Calu3 (cell line): ENCODE measurements at regions not wholly inside any gene's neighbourhood (a gene's known extent, or its start where the extent isn't known, plus 50 kb on each side); places are given as distances from the start of the nearest gene placed in this dataset.

Experiments
- BruUV-seq: library from RNA; stranded (reverse); fragments of 400-500 nt; replicated peaks from 2 replicates; lab custom pipeline; 2021; lab: Mats Ljungman, UMichigan
- CTCF ChIA-PET: fragments of 300-600 bp; sonication (Branson Sonifier 250); formaldehyde crosslinking; loops from one replicate; lab custom pipeline; 2022; ENCODE audit warnings: antibody characterized with exemption; lab: Charles Lee
- DNase-seq: peaks from one replicate; pipeline ENCODE4 v3.0.0; 2022
- H3K27ac Mint-ChIP-seq: one replicate; pipeline ENCODE4 v1.8.0; 2022; ENCODE audit warnings: mixed read lengths; ENCODE audit not compliant: unreplicated experiment
- H3K27me3 Mint-ChIP-seq: one replicate; pipeline ENCODE4 v1.8.0; 2022; ENCODE audit warnings: mixed read lengths; ENCODE audit not compliant: unreplicated experiment
- H3K36me3 Mint-ChIP-seq: one replicate; pipeline ENCODE4 v1.8.0; 2022; ENCODE audit warnings: mild to moderate bottlenecking, moderate library complexity, mixed read lengths; ENCODE audit not compliant: insufficient read depth, unreplicated experiment
- H3K4me1 Mint-ChIP-seq: one replicate; pipeline ENCODE4 v1.8.0; 2022; ENCODE audit warnings: mild to moderate bottlenecking, low read depth, mixed read lengths; ENCODE audit not compliant: unreplicated experiment
- H3K4me3 Mint-ChIP-seq: one replicate; pipeline ENCODE4 v1.8.0; 2022; ENCODE audit warnings: mild to moderate bottlenecking, low read depth, moderate library complexity, mixed read lengths; ENCODE audit not compliant: unreplicated experiment
- H3K9me3 Mint-ChIP-seq: one replicate; pipeline ENCODE4 v1.8.0; 2022; ENCODE audit warnings: low read depth, mixed read lengths; ENCODE audit not compliant: unreplicated experiment
- CTCF ChIP-seq: fragments of 200-600 bp; IDR thresholded peaks from one replicate; pipeline ENCODE4 v1.8.0; 2022; ENCODE audit warnings: antibody characterized with exemption; ENCODE audit not compliant: unreplicated experiment
- intact Hi-C: fragments of 100-400 bp; cut with micrococcal nuclease; formaldehyde crosslinking; loops from one replicate; pipeline ENCODE4 v1.10.0; 2022; ENCODE audit not compliant: unreplicated experiment

GRCh38 chr14:53462931-53463778 is 310.0 kb upstream of the DDHD1 start:
- BruUV-seq, result no TSS peak
- no peak overlapping the region for H3K27ac Mint-ChIP-seq

GRCh38 chr14:53461858-53462257 is 308.7 kb upstream of the DDHD1 start:
- no peak overlapping the region for H3K27ac Mint-ChIP-seq
- BruUV-seq, result no TSS peak
- no peak for TF ChIP-seq CTCF
- peaks cover 9% of the 10 kb centered on the region for H3K4me1 Mint-ChIP-seq
- CTCF ChIA-PET, result no interaction called here
- no peak overlapping the region for H3K4me3 Mint-ChIP-seq
- H3K36me3 Mint-ChIP-seq, result no peaks in the 10 kb centered on the region
- intact Hi-C loops, result no loop called here
- no peaks in the 10 kb centered on the region for H3K9me3 Mint-ChIP-seq
- no peak for DNase-seq
- peaks cover 17% of the 10 kb centered on the region for H3K27me3 Mint-ChIP-seq

More at GRCh38 chr14:53462931-53463778, 310.0 kb upstream of the DDHD1 start:
- no peaks in the 10 kb centered on the region for H3K9me3 Mint-ChIP-seq
- no peak for DNase-seq
- H3K4me3 Mint-ChIP-seq, result no peak overlapping the region
- no peak for TF ChIP-seq CTCF
- H3K4me1 Mint-ChIP-seq, result peaks cover 6% of the 10 kb centered on the region
- H3K36me3 Mint-ChIP-seq, result no peaks in the 10 kb centered on the region
- intact Hi-C loops, result no loop called here
- peaks cover 17% of the 10 kb centered on the region for H3K27me3 Mint-ChIP-seq
- CTCF ChIA-PET, result no interaction called here

- Mint-ChIP-seq H3K4me3 (no peak overlapping the region), H3K27ac (no peak overlapping the region), H3K27me3 (peaks cover 17% of the 10 kb centered on the region), H3K4me1 (peaks cover 9% of the 10 kb centered on the region), H3K9me3 (no peaks in the 10 kb centered on the region), H3K36me3 (no peaks in the 10 kb centered on the region)
- intact Hi-C loops, result no loop called here
- TF ChIP-seq CTCF, result no peak
- BruUV-seq, result no TSS peak
- CTCF ChIA-PET, result no interaction called here
- DNase-seq, result no peak
Observed at GRCh38 chr14:53460544-53460943, 307.4 kb upstream of the DDHD1 start.

GRCh38 chr14:53458368-53458814 is 305.3 kb upstream of the DDHD1 start:
- no peak for TF ChIP-seq CTCF
- peaks cover 9% of the 10 kb centered on the region for H3K4me1 Mint-ChIP-seq
- no peak overlapping the region for H3K4me3 Mint-ChIP-seq
- DNase-seq, result no peak
- CTCF ChIA-PET, result no interaction called here
- no peaks in the 10 kb centered on the region for H3K9me3 Mint-ChIP-seq
- BruUV-seq, result no TSS peak
- H3K27me3 Mint-ChIP-seq, result peaks cover 8% of the 10 kb centered on the region
- intact Hi-C loops, result no loop called here
- no peaks in the 10 kb centered on the region for H3K36me3 Mint-ChIP-seq
- no peak overlapping the region for H3K27ac Mint-ChIP-seq
